Panc1 (cell line): ENCODE measurements at regions not wholly inside any gene's neighbourhood (a gene's known extent, or its start where the extent isn't known, plus 50 kb on each side); places are given as distances from the start of the nearest gene placed in this dataset.

Source experiments
- SIN3A ChIP-seq: IDR thresholded peaks from 2 replicates; pipeline ENCODE4 v1.6.1; 2012; ENCODE audit warnings: low read depth, mild to moderate bottlenecking, low read length, moderate library complexity, borderline replicate concordance; ENCODE audit not compliant: insufficient read depth
- TF ChIP-seq, protein P1 (sequence below): fragments of 450-650 bp; IDR thresholded peaks from 2 replicates; pipeline ENCODE4 v1.5.1; 2017; ENCODE audit warnings: mild to moderate bottlenecking
- TF ChIP-seq, protein P2 (sequence below), 2 experiments: IDR thresholded peaks; 2 replicates each; pipeline ENCODE4 v1.6.1; 2011 to 2012; ENCODE audit warnings: low read depth in 2 of 2, control low read depth in 1 of 2, low read length in 1 of 2, mild to moderate bottlenecking in 1 of 2, moderate library complexity in 1 of 2; ENCODE audit not compliant: insufficient read depth in 1 of 2

DNA sequence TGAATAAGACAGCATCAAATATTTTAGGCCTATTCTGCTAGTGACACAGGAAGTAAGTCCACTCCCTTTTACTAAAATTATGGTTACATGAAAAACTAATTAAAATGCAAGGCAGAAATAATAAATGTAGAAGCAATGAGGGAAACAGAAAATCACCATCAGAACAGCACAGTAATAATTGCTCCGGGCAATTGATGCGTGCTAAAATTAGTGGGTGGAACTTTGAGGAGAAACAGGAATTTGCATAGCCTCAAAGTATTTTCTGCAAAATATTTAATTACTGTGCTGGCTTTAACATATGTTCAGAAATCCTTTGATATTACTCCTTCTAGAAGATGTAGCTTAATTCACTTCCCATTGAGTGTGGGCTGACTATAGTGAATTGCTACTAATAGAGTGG, 654.3 kb upstream of the RAB6C start:
- TF ChIP-seq, protein P1, sequence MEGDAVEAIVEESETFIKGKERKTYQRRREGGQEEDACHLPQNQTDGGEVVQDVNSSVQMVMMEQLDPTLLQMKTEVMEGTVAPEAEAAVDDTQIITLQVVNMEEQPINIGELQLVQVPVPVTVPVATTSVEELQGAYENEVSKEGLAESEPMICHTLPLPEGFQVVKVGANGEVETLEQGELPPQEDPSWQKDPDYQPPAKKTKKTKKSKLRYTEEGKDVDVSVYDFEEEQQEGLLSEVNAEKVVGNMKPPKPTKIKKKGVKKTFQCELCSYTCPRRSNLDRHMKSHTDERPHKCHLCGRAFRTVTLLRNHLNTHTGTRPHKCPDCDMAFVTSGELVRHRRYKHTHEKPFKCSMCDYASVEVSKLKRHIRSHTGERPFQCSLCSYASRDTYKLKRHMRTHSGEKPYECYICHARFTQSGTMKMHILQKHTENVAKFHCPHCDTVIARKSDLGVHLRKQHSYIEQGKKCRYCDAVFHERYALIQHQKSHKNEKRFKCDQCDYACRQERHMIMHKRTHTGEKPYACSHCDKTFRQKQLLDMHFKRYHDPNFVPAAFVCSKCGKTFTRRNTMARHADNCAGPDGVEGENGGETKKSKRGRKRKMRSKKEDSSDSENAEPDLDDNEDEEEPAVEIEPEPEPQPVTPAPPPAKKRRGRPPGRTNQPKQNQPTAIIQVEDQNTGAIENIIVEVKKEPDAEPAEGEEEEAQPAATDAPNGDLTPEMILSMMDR: no peak
- no peak for TF ChIP-seq SIN3A
- TF ChIP-seq, protein P2, sequence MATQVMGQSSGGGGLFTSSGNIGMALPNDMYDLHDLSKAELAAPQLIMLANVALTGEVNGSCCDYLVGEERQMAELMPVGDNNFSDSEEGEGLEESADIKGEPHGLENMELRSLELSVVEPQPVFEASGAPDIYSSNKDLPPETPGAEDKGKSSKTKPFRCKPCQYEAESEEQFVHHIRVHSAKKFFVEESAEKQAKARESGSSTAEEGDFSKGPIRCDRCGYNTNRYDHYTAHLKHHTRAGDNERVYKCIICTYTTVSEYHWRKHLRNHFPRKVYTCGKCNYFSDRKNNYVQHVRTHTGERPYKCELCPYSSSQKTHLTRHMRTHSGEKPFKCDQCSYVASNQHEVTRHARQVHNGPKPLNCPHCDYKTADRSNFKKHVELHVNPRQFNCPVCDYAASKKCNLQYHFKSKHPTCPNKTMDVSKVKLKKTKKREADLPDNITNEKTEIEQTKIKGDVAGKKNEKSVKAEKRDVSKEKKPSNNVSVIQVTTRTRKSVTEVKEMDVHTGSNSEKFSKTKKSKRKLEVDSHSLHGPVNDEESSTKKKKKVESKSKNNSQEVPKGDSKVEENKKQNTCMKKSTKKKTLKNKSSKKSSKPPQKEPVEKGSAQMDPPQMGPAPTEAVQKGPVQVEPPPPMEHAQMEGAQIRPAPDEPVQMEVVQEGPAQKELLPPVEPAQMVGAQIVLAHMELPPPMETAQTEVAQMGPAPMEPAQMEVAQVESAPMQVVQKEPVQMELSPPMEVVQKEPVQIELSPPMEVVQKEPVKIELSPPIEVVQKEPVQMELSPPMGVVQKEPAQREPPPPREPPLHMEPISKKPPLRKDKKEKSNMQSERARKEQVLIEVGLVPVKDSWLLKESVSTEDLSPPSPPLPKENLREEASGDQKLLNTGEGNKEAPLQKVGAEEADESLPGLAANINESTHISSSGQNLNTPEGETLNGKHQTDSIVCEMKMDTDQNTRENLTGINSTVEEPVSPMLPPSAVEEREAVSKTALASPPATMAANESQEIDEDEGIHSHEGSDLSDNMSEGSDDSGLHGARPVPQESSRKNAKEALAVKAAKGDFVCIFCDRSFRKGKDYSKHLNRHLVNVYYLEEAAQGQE (IDR thresholded peaks at IDR 0.05; ENCODE audit: insufficient read depth in 1 of 2, low read depth in 2 of 2, low read length in 1 of 2): no peak
